Activated effector memory CD4-positive, alpha-beta T cell treated with anti-CD3 and anti-CD28 coated beads, Interleukin-2, amount 50 U/mL, for 16 hours (primary cell): ENCODE measurements at regions not wholly inside any gene's neighbourhood (a gene's known extent, or its start where the extent isn't known, plus 50 kb on each side); places are given as distances from the start of the nearest gene placed in this dataset.

Experiments used
- DNase-seq: peaks from one replicate; pipeline ENCODE4 v3.0.0-alpha.2; 2020

GRCh38 chr5:3736926-3737325 lies 141.3 kb downstream of the IRX1 start:
- no peak for DNase-seq

GRCh38 chr5:3738919-3739318 lies 143.3 kb downstream of the IRX1 start:
- DNase-seq: no peak

- DNase-seq: no peak
Observed at GRCh38 chr5:3740546-3741373, 145.1 kb downstream of the IRX1 start.

GRCh38 chr5:3741374-3741770 lies 145.7 kb downstream of the IRX1 start:
- DNase-seq: no peak

- no peak for DNase-seq
Observed at GRCh38 chr5:3742750-3743149, 147.1 kb downstream of the IRX1 start.

- no peak for DNase-seq
Observed at GRCh38 chr5:3751846-3752245, 156.2 kb downstream of the IRX1 start.

- no peak for DNase-seq
Observed at GRCh38 chr5:3778000-3778550, 182.4 kb downstream of the IRX1 start.

GRCh38 chr5:3778945-3779344 lies 183.3 kb downstream of the IRX1 start:
- DNase-seq: no peak

GRCh38 chr5:3780278-3780677 lies 184.6 kb downstream of the IRX1 start:
- DNase-seq: no peak

- DNase-seq: no peak
Observed at GRCh38 chr5:3780907-3781306, 185.3 kb downstream of the IRX1 start.

- DNase-seq: no peak
Observed at GRCh38 chr5:3784854-3785253, 189.2 kb downstream of the IRX1 start.

GRCh38 chr5:3786165-3786564 lies 190.5 kb downstream of the IRX1 start:
- DNase-seq: no peak

- DNase-seq: no peak
Observed at GRCh38 chr5:3786891-3787430, 191.3 kb downstream of the IRX1 start.

- DNase-seq: no peak
Observed at GRCh38 chr5:3787604-3788003, 192.0 kb downstream of the IRX1 start.

GRCh38 chr5:3789519-3790193 lies 194.0 kb downstream of the IRX1 start:
- no peak for DNase-seq

GRCh38 chr5:3793162-3793561 lies 197.5 kb downstream of the IRX1 start:
- DNase-seq: no peak

GRCh38 chr5:3794611-3795010 lies 199.0 kb downstream of the IRX1 start:
- DNase-seq: no peak

- no peak for DNase-seq
Observed at GRCh38 chr5:3796736-3797135, 201.1 kb downstream of the IRX1 start.

- no peak for DNase-seq
Observed at GRCh38 chr5:3801967-3802366, 206.3 kb downstream of the IRX1 start.

GRCh38 chr5:3809455-3809854 lies 213.8 kb downstream of the IRX1 start:
- DNase-seq: no peak

GRCh38 chr5:3811116-3811515 lies 215.5 kb downstream of the IRX1 start:
- DNase-seq: no peak

- no peak for DNase-seq
Observed at GRCh38 chr5:3818624-3819023, 223.0 kb downstream of the IRX1 start.

GRCh38 chr5:3825531-3826451 lies 230.2 kb downstream of the IRX1 start:
- no peak for DNase-seq
